OCI-LY7 (cell line): ENCODE measurements at regions not wholly inside any gene's neighbourhood (a gene's known extent, or its start where the extent isn't known, plus 50 kb on each side); places are given as distances from the start of the nearest gene placed in this dataset.

Experiments
- BruUV-seq: library from RNA; stranded (reverse); fragments of 400-500 nt; replicated peaks from 2 replicates; lab custom pipeline; 2021; lab: Mats Ljungman, UMichigan
- CTCF ChIA-PET: fragments of 300-600 bp; sonication (Branson Sonifier 250); formaldehyde crosslinking; loops from one replicate; lab custom pipeline; 2022; ENCODE audit warnings: antibody characterized with exemption; ENCODE audit not compliant: unreplicated experiment; lab: Charles Lee
- POLR2A ChIA-PET: fragments of 300-600 bp; sonication (Branson Sonifier 250); formaldehyde crosslinking; loops from one replicate; lab custom pipeline; 2022; ENCODE audit warnings: antibody characterized with exemption; lab: Charles Lee
- DNase-seq: peaks from one replicate; pipeline ENCODE4 v3.0.0-alpha.2; 2015; ENCODE audit warnings: low spot score
- H2AFZ ChIP-seq: fragments of 200-600 bp; sonication (generic), shearing (Covaris generic); 2 replicates; pipeline ENCODE4 v1.6.1; 2014; ENCODE audit warnings: mild to moderate bottlenecking, antibody characterized with exemption, low read length, moderate library complexity
- H3K27ac ChIP-seq: fragments of 200-600 bp; sonication (generic); 2 replicates; pipeline ENCODE4 v1.5.1; 2014; ENCODE audit warnings: mixed run types, low read depth, mild to moderate bottlenecking, moderate library complexity, low read length, inconsistent platforms; ENCODE audit not compliant: poor library complexity, severe bottlenecking
- H3K36me3 ChIP-seq: fragments of 200-600 bp; sonication (generic); 2 replicates; pipeline ENCODE4 v1.6.1; 2014; ENCODE audit warnings: mild to moderate bottlenecking, antibody characterized with exemption, low read length, moderate library complexity, mixed read lengths; ENCODE audit not compliant: insufficient read depth
- H3K4me1 ChIP-seq: fragments of 200-600 bp; sonication (generic); 2 replicates; pipeline ENCODE4 v1.5.1; 2014; ENCODE audit warnings: mild to moderate bottlenecking, low read length; ENCODE audit not compliant: insufficient read depth, poor library complexity, severe bottlenecking
- H3K4me2 ChIP-seq: fragments of 200-600 bp; sonication (generic); 2 replicates; pipeline ENCODE4 v1.6.1; 2014; ENCODE audit warnings: mild to moderate bottlenecking, low read length
- H3K4me3 ChIP-seq: fragments of 200-600 bp; sonication (generic); 2 replicates; pipeline ENCODE4 v1.5.1; 2014; ENCODE audit warnings: mild to moderate bottlenecking, low read depth, low read length; ENCODE audit not compliant: poor library complexity, severe bottlenecking
- H3K79me2 ChIP-seq: fragments of 200-600 bp; sonication (generic); 2 replicates; pipeline ENCODE4 v1.6.1; 2016; ENCODE audit warnings: low read depth, mild to moderate bottlenecking, low read length, moderate library complexity, mixed read lengths; ENCODE audit not compliant: insufficient read depth
- H3K9me2 ChIP-seq: fragments of 200-600 bp; sonication (generic); 2 replicates; pipeline ENCODE4 v1.6.1; 2016; ENCODE audit warnings: mild to moderate bottlenecking, low read length, mixed read lengths; ENCODE audit not compliant: insufficient read depth
- H3K9me3 ChIP-seq: fragments of 200-600 bp; sonication (generic); 2 replicates; pipeline ENCODE4 v1.6.1; 2014; ENCODE audit warnings: mild to moderate bottlenecking, mixed run types, low read length, mixed read lengths
- H4K20me1 ChIP-seq: fragments of 200-600 bp; sonication (generic); 2 replicates; pipeline ENCODE4 v1.6.1; 2014; ENCODE audit warnings: mild to moderate bottlenecking, antibody characterized with exemption, low read length, moderate library complexity, mixed read lengths; ENCODE audit not compliant: insufficient read depth
- CTCF ChIP-seq: fragments of 200-600 bp; sonication (generic); conservative IDR thresholded peaks from 2 replicates; pipeline ENCODE4 v1.5.1; 2014; ENCODE audit warnings: mild to moderate bottlenecking, antibody characterized with exemption, low read length, moderate library complexity, mixed read lengths
- EZH2phosphoT487 ChIP-seq: fragments of 200-600 bp; sonication (generic); IDR thresholded peaks from 2 replicates; pipeline ENCODE4 v1.6.1; 2018; ENCODE audit warnings: low read depth, borderline replicate concordance, mild to moderate bottlenecking, mixed run types, antibody characterized with exemption, low read length, moderate library complexity, mixed read lengths
- intact Hi-C: fragments of 100-400 bp; cut with micrococcal nuclease; formaldehyde crosslinking; loops from one replicate; pipeline ENCODE4 v1.10.0; 2022; ENCODE audit not compliant: unreplicated experiment

- no peaks in the 10 kb centered on the region for H3K9me2 ChIP-seq
- ChIA-PET CTCF (no interaction called here), POLR2A (no interaction called here)
- H4K20me1 ChIP-seq = no peaks in the 10 kb centered on the region
- H2AFZ ChIP-seq = no peak overlapping the region
- H3K36me3 ChIP-seq = no peaks in the 10 kb centered on the region
- no peaks in the 10 kb centered on the region for H3K9me3 ChIP-seq
- no peak overlapping the region for H3K4me3 ChIP-seq
- intact Hi-C loops = no loop called here
- H3K27ac ChIP-seq = no peak overlapping the region
- no peaks in the 10 kb centered on the region for H3K4me1 ChIP-seq
- H3K79me2 ChIP-seq = no peaks in the 10 kb centered on the region
- TF ChIP-seq EZH2phosphoT487 (no peak), CTCF (no peak)
- no peak overlapping the region for H3K4me2 ChIP-seq
- BruUV-seq = no TSS peak
- no peak for DNase-seq
Measured at GRCh38 chr9:86816868-86817267, 130.4 kb downstream of the GAS1 start.

- no peaks in the 10 kb centered on the region for H3K9me2 ChIP-seq
- no peak overlapping the region for H3K4me3 ChIP-seq
- H3K36me3 ChIP-seq = no peaks in the 10 kb centered on the region
- ChIA-PET CTCF (no interaction called here), POLR2A (no interaction called here)
- no peaks in the 10 kb centered on the region for H3K4me1 ChIP-seq
- no peaks in the 10 kb centered on the region for H3K9me3 ChIP-seq
- BruUV-seq = no TSS peak
- no peak overlapping the region for H2AFZ ChIP-seq
- intact Hi-C loops = no loop called here
- no peak overlapping the region for H3K4me2 ChIP-seq
- no peaks in the 10 kb centered on the region for H4K20me1 ChIP-seq
- H3K27ac ChIP-seq = no peak overlapping the region
- TF ChIP-seq CTCF = no peak
- no peak for TF ChIP-seq EZH2phosphoT487
- DNase-seq = no peak
- no peaks in the 10 kb centered on the region for H3K79me2 ChIP-seq
Measured at GRCh38 chr9:86816366-86816765, 130.9 kb downstream of the GAS1 start.

GRCh38 chr9:86812616-86813015 lies 134.7 kb downstream of the GAS1 start:
- no peak for DNase-seq
- Histone ChIP-seq H3K79me2 (no peaks in the 10 kb centered on the region), H3K4me2 (no peak overlapping the region), H3K36me3 (no peaks in the 10 kb centered on the region), H3K4me1 (no peaks in the 10 kb centered on the region), H3K9me2 (no peaks in the 10 kb centered on the region), H4K20me1 (no peaks in the 10 kb centered on the region), H3K27ac (no peak overlapping the region), H3K9me3 (no peaks in the 10 kb centered on the region), H3K4me3 (no peak overlapping the region), H2AFZ (no peak overlapping the region)
- no TSS peak for BruUV-seq
- intact Hi-C loops = no loop called here
- ChIA-PET POLR2A (no interaction called here), CTCF (no interaction called here)
- TF ChIP-seq EZH2phosphoT487 = no peak
- TF ChIP-seq CTCF = no peak
